WTC11 (cell line): ENCODE measurements at regions not wholly inside any gene's neighbourhood (a gene's known extent, or its start where the extent isn't known, plus 50 kb on each side); places are given as distances from the start of the nearest gene placed in this dataset.

Experiments used
- ATAC-seq: fragments of 200-7000 bp; cut with Tn5 transposase; 2 replicates; pipeline ENCODE4 v1.10.0; 2021; ENCODE audit warnings: mild to moderate bottlenecking, moderate library complexity
- CTCF ChIA-PET: fragments of 300-600 bp; sonication (Branson Sonifier 250); formaldehyde crosslinking; loops from one replicate; lab custom pipeline; 2021; ENCODE audit warnings: antibody characterized with exemption; lab: Charles Lee
- POLR2A ChIA-PET: fragments of 350-600 bp; sonication (Branson Sonifier 250); formaldehyde crosslinking; loops from one replicate; lab custom pipeline; 2021; ENCODE audit warnings: antibody characterized with exemption; lab: Charles Lee
- DNase-seq: peaks from one replicate; pipeline ENCODE4 v3.0.0; 2021; ENCODE audit warnings: low spot score
- H3K27ac Mint-ChIP-seq: 2 replicates; pipeline ENCODE4 v1.8.0; 2021; ENCODE audit warnings: mixed read lengths
- H3K27me3 Mint-ChIP-seq: 2 replicates; pipeline ENCODE4 v1.8.0; 2021; ENCODE audit warnings: low read depth, mild to moderate bottlenecking, moderate library complexity, mixed read lengths
- H3K36me3 Mint-ChIP-seq: 2 replicates; pipeline ENCODE4 v1.8.0; 2021; ENCODE audit warnings: mixed read lengths
- H3K4me1 Mint-ChIP-seq: 2 replicates; pipeline ENCODE4 v1.8.0; 2022; ENCODE audit warnings: mixed read lengths
- H3K4me3 Mint-ChIP-seq: 2 replicates; pipeline ENCODE4 v1.8.0; 2021; ENCODE audit warnings: mild to moderate bottlenecking, moderate library complexity, mixed read lengths
- H3K9me3 Mint-ChIP-seq: 2 replicates; pipeline ENCODE4 v1.8.0; 2021; ENCODE audit warnings: mixed read lengths
- ARID4B ChIP-seq: sonication (generic); formaldehyde crosslinking; IDR thresholded peaks from 2 replicates; pipeline ENCODE4 v1.8.0; 2023; ENCODE audit warnings: missing genetic modification reagents, mild to moderate bottlenecking, borderline replicate concordance
- ATF1 ChIP-seq: sonication (generic); formaldehyde crosslinking; IDR thresholded peaks from 2 replicates; pipeline ENCODE4 v1.8.1; 2023; ENCODE audit warnings: mild to moderate bottlenecking, moderate library complexity, missing genetic modification reagents
- ATF2 ChIP-seq: sonication (generic); formaldehyde crosslinking; IDR thresholded peaks from 2 replicates; pipeline ENCODE4 v1.8.1; 2022; ENCODE audit warnings: low read depth, missing genetic modification reagents, borderline replicate concordance
- ATF6 ChIP-seq: sonication (generic); formaldehyde crosslinking; IDR thresholded peaks from 2 replicates; pipeline ENCODE4 v1.8.1; 2023; ENCODE audit warnings: mild to moderate bottlenecking, missing genetic modification reagents
- ELF4 ChIP-seq: sonication (generic); formaldehyde crosslinking; IDR thresholded peaks from 2 replicates; pipeline ENCODE4 v1.8.1; 2022; ENCODE audit warnings: low read depth, mild to moderate bottlenecking, moderate library complexity, missing genetic modification reagents
- ERG ChIP-seq: fragments of 250-450 bp; sonication (Bioruptor Pico); IDR thresholded peaks from 2 replicates; pipeline ENCODE4 v1.8.0; 2021; ENCODE audit warnings: mild to moderate bottlenecking
- GABPB1 ChIP-seq: sonication (generic); formaldehyde crosslinking; IDR thresholded peaks from 2 replicates; pipeline ENCODE4 v1.8.1; 2023; ENCODE audit warnings: mild to moderate bottlenecking, missing genetic modification reagents
- IRF2 ChIP-seq: sonication (generic); formaldehyde crosslinking; IDR thresholded peaks from 2 replicates; pipeline ENCODE4 v1.8.0; 2022; ENCODE audit warnings: low read depth, missing genetic modification reagents, borderline replicate concordance
- PRDM15 ChIP-seq: sonication (generic); formaldehyde crosslinking; IDR thresholded peaks from 2 replicates; pipeline ENCODE4 v1.8.0; 2022; ENCODE audit warnings: missing genetic modification reagents
- PRRX2 ChIP-seq: fragments of 250-450 bp; sonication (Bioruptor Pico); IDR thresholded peaks from 2 replicates; pipeline ENCODE4 v1.8.0; 2021; ENCODE audit warnings: mild to moderate bottlenecking
- TCF7 ChIP-seq: sonication (generic); formaldehyde crosslinking; IDR thresholded peaks from 2 replicates; pipeline ENCODE4 v1.8.0; 2022; ENCODE audit warnings: mild to moderate bottlenecking, low read depth, missing genetic modification reagents, moderate library complexity
- TEAD4 ChIP-seq: sonication (generic); formaldehyde crosslinking; IDR thresholded peaks from 2 replicates; pipeline ENCODE4 v1.8.0; 2022; ENCODE audit warnings: mild to moderate bottlenecking, missing genetic modification reagents
- ZNF138 ChIP-seq: sonication (generic); formaldehyde crosslinking; conservative IDR thresholded peaks from 2 replicates; pipeline ENCODE4 v1.8.1; 2022; ENCODE audit warnings: mild to moderate bottlenecking, moderate library complexity, missing genetic modification reagents
- ZNF263 ChIP-seq: sonication (generic); formaldehyde crosslinking; IDR thresholded peaks from 2 replicates; pipeline ENCODE4 v1.8.1; 2022; ENCODE audit warnings: low read depth, mild to moderate bottlenecking, moderate library complexity, missing genetic modification reagents
- ZNF317 ChIP-seq: sonication (generic); formaldehyde crosslinking; IDR thresholded peaks from 2 replicates; pipeline ENCODE4 v1.8.1; 2023; ENCODE audit warnings: low read depth, mild to moderate bottlenecking, moderate library complexity, missing genetic modification reagents, borderline replicate concordance
- ZNF416 ChIP-seq: fragments of 250-450 bp; sonication (Bioruptor Pico); IDR thresholded peaks from 2 replicates; pipeline ENCODE4 v1.9.0; 2021; ENCODE audit warnings: mild to moderate bottlenecking, inconsistent platforms
- ZNF423 ChIP-seq: fragments of 250-450 bp; sonication (Bioruptor Pico); IDR thresholded peaks from 2 replicates; pipeline ENCODE4 v2.1.2; 2022; ENCODE audit warnings: mild to moderate bottlenecking, moderate library complexity
- ZNF512 ChIP-seq: sonication (generic); formaldehyde crosslinking; IDR thresholded peaks from 2 replicates; pipeline ENCODE4 v1.8.1; 2022; ENCODE audit warnings: missing genetic modification reagents, borderline replicate concordance
- ZNF671 ChIP-seq: fragments of 250-450 bp; sonication (Bioruptor Pico); IDR thresholded peaks from 2 replicates; pipeline ENCODE4 v1.8.0; 2021; ENCODE audit warnings: mild to moderate bottlenecking

- CTCF ChIA-PET, result interaction anchor here (0.6 to 1.2 kb wide), 2 partner anchors 10 to 11 kb away, joined by 4 read pairs; no protein-coding TSS in a partner anchor
- no peak for DNase-seq
- no peak overlapping the region for H3K27ac Mint-ChIP-seq
- H3K4me3 Mint-ChIP-seq, result no peak overlapping the region
- no peak for TF ChIP-seq PRRX2 (CRISPR knock-in tag)
- TF ChIP-seq GABPB1 (CRISPR knock-in tag), result no peak
- TF ChIP-seq ELF4 (CRISPR knock-in tag), result no peak
- no peak for TF ChIP-seq ZNF416 (CRISPR knock-in tag)
- TF ChIP-seq ZNF423 (CRISPR knock-in tag), result no peak
- TF ChIP-seq ZNF263 (CRISPR knock-in tag), result no peak
- TF ChIP-seq ZNF317 (CRISPR knock-in tag), result no peak
- no peak for TF ChIP-seq ZNF512 (CRISPR knock-in tag)
- TF ChIP-seq ZNF138, result no peak
- TF ChIP-seq ATF1, result no peak
- no peak for TF ChIP-seq TCF7
- no peak for TF ChIP-seq ATF2
- TF ChIP-seq PRDM15 (CRISPR knock-in tag), result no peak
- no peak for TF ChIP-seq ERG
- TF ChIP-seq ARID4B (CRISPR knock-in tag), result no peak
- TF ChIP-seq ZNF671 (CRISPR knock-in tag), result no peak
- TF ChIP-seq ATF6 (CRISPR knock-in tag), result no peak
- no peak for TF ChIP-seq IRF2 (CRISPR knock-in tag)
- no peak for TF ChIP-seq TEAD4 (CRISPR knock-in tag)
- TF ChIP-seq, all 79 proteins: peak for 0
- peaks cover 34% of the 10 kb centered on the region for H3K9me3 Mint-ChIP-seq
- ATAC-seq, result peak; percentile 52; the same call in 1 of the 2 replicates
- POLR2A ChIA-PET, result no interaction called here
- no peaks in the 10 kb centered on the region for H3K27me3 Mint-ChIP-seq
- no peaks in the 10 kb centered on the region for H3K4me1 Mint-ChIP-seq
- peaks cover 4% of the 10 kb centered on the region for H3K36me3 Mint-ChIP-seq
These were observed 306.5 kb downstream of the C6orf118 start for GRCh38 chr6:165002866-165003265.
